ENCODE measurements at regions not wholly inside any gene's neighbourhood (a gene's known extent, or its start where the extent isn't known, plus 50 kb on each side); places are given as distances from the start of the nearest gene placed in this dataset.

DNA sequence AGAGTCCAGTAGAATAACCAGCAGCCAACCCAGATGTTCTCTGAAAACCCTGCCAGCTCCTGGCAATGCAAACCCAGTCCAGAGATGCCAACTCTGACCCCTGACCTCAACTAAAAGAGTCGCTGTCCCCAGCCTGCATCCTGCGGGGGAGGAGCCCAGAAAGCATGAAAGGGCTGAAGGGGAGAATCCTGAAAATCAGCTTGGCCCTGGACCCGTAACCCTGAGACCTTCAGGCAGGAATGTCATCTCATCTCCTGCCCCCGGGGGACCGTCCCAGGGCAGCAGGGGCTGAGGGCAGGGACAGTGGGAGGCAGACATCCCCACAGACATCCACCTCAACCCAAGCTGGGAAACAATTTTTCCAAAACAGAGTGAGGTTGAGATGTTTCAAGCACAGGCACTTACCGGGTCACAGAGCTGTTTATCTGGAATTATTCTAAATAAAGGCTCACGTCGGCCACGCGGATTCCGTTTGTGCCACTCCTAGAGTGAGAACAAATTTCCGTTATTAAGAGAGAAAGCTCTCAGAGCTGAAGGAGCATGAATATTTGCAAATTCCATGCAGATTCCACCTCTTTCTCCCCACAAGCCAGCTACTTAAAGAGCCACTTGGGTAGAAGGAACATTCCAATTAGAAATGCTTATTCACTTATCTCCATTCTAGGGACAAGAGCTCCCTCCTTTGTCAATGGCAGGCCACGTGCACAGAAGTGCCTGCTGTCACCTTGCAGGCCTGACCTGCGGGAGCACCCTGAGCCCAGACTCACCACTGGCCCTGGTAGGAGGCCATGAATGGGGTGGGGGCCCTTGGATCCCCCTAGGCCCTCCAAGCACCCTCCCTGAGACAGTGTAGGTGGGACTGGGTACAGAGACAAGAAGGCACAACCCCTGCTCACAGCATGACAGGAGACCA lies 240.1 kb downstream of the NPHP4 start:
- Histone ChIP-seq H3K4me1 (ENCODE audit: control insufficient read depth, low read length) (no peaks in the 10 kb centered on the region), H3K27ac (ENCODE audit: low read depth, low read length) (no peak overlapping the region)

DNA sequence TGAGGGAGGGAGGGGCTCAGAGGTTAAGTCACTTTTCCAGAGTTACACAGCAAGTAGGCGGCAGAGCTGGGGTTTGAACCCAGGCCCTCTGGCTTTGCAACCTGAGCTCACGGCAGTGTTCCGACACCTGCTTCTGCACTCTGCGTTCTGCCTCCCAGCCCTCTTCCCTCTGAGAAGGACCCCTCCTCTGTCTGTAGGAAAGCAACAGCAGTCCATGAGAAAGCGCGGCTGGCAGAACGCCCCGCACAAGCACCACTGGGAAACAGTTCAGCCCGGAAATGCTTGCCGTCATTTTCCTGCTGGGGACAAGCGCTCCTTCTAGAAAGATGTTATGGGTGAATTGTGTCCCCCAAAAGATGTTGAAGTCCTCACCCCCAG lies 241.1 kb downstream of the NPHP4 start:
- no peaks in the 10 kb centered on the region for H3K9me2 ChIP-seq (replicated peaks; ENCODE audit: control insufficient read depth, low read length)
- no peak for TF ChIP-seq EZH2phosphoT487 (IDR thresholded peaks at IDR 0.05; ENCODE audit: borderline replicate concordance, low read length)
- TF ChIP-seq, protein P1, sequence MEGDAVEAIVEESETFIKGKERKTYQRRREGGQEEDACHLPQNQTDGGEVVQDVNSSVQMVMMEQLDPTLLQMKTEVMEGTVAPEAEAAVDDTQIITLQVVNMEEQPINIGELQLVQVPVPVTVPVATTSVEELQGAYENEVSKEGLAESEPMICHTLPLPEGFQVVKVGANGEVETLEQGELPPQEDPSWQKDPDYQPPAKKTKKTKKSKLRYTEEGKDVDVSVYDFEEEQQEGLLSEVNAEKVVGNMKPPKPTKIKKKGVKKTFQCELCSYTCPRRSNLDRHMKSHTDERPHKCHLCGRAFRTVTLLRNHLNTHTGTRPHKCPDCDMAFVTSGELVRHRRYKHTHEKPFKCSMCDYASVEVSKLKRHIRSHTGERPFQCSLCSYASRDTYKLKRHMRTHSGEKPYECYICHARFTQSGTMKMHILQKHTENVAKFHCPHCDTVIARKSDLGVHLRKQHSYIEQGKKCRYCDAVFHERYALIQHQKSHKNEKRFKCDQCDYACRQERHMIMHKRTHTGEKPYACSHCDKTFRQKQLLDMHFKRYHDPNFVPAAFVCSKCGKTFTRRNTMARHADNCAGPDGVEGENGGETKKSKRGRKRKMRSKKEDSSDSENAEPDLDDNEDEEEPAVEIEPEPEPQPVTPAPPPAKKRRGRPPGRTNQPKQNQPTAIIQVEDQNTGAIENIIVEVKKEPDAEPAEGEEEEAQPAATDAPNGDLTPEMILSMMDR (IDR thresholded peaks at IDR 0.05; ENCODE audit: low read depth, low read length, poor library complexity, severe bottlenecking): no peak
- H3K79me2 ChIP-seq (ENCODE audit: control insufficient read depth, low read length): no peaks in the 10 kb centered on the region
- H3K9me3 ChIP-seq (ENCODE audit: control insufficient read depth, insufficient read depth, low read length): no peaks in the 10 kb centered on the region
- no peak overlapping the region for H3K27ac ChIP-seq (ENCODE audit: low read depth, low read length)
- no peaks in the 10 kb centered on the region for H3F3A ChIP-seq (ENCODE audit: control insufficient read depth, insufficient read depth)
- no peaks in the 10 kb centered on the region for H3K36me3 ChIP-seq (ENCODE audit: control insufficient read depth, low read length)
- no peaks in the 10 kb centered on the region for H3K4me1 ChIP-seq (ENCODE audit: control insufficient read depth, low read length)
- H4K20me1 ChIP-seq (ENCODE audit: control insufficient read depth, insufficient read depth, low read depth, low read length): no peaks in the 10 kb centered on the region
- H3K4me3 ChIP-seq (ENCODE audit: low read length): no peak overlapping the region
- H3K27me3 ChIP-seq (ENCODE audit: control insufficient read depth, low read length): no peaks in the 10 kb centered on the region
- no peak overlapping the region for H3K4me2 ChIP-seq (ENCODE audit: low read length)

More for the DNA sequence above, 240.1 kb downstream of the NPHP4 start:
- no peaks in the 10 kb centered on the region for H3K36me3 ChIP-seq (ENCODE audit: control insufficient read depth, low read length)
- H3K27me3 ChIP-seq (ENCODE audit: control insufficient read depth, low read length): no peaks in the 10 kb centered on the region
- no peaks in the 10 kb centered on the region for H3K9me2 ChIP-seq (replicated peaks; ENCODE audit: control insufficient read depth, low read length)
- TF ChIP-seq, protein P1 (IDR thresholded peaks at IDR 0.05; ENCODE audit: low read depth, low read length, poor library complexity, severe bottlenecking): no peak
- TF ChIP-seq EZH2phosphoT487 (IDR thresholded peaks at IDR 0.05; ENCODE audit: borderline replicate concordance, low read length): no peak
- H3K9me3 ChIP-seq (ENCODE audit: control insufficient read depth, insufficient read depth, low read length): no peaks in the 10 kb centered on the region
- H3K4me2 ChIP-seq (ENCODE audit: low read length): no peak overlapping the region
- H4K20me1 ChIP-seq (ENCODE audit: control insufficient read depth, insufficient read depth, low read depth, low read length): no peaks in the 10 kb centered on the region
- no peak overlapping the region for H3K4me3 ChIP-seq (ENCODE audit: low read length)
- H3K79me2 ChIP-seq (ENCODE audit: control insufficient read depth, low read length): no peaks in the 10 kb centered on the region
- no peaks in the 10 kb centered on the region for H3F3A ChIP-seq (ENCODE audit: control insufficient read depth, insufficient read depth)

DNA sequence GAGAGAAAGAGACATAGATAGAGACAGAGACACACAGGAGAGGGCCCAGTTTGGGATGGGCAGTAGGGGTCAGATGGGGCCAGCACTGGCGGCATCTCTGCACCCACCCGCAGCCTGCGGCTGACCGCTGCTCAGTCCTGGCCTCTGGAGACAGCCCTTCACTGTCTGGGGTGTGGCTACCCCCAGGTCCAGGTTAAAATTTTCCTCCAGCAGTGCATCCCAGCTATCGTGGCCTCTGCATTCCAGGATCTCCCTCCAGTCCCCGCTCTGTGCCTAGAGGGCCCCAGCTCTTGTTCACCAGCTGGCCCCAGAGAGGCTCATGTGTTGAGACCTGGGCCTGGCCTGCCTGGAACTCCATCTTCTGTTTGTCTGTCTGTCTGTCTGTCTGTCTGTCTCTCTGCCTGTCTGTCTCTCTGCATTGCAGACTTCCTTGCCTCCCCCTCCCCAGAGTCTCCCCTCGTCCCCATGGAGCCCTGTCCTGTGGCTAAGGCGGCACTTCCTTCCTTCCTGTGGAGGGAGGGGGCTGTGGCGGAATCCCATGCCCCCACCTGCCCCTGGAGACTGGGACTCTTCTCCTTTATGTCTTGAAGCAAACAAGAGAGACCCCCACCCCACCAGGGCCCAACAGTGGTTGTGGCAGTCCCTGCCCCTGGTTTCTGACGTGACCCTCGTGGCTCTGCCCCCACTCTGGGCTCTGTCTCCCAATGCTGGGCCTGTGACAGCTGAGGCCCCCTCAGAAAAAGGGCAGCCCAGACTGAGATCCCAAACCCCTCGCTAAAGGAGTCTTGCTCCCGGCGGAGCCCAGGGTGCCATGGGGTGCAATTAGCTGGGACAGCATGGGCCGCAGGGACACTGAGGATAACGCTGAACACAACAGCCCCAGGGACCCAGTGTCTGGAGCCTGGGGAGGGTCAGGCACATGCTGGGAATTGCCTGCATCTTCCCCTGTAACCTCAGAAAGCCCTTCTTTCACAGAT lies 241.8 kb downstream of the NPHP4 start:
- H3K27ac ChIP-seq (ENCODE audit: low read depth, low read length): no peak overlapping the region
- no peak overlapping the region for H3K4me3 ChIP-seq (ENCODE audit: low read length)
- no peaks in the 10 kb centered on the region for H3K9me3 ChIP-seq (ENCODE audit: control insufficient read depth, insufficient read depth, low read length)
- H3F3A ChIP-seq (ENCODE audit: control insufficient read depth, insufficient read depth): no peaks in the 10 kb centered on the region
- H3K36me3 ChIP-seq (ENCODE audit: control insufficient read depth, low read length): no peaks in the 10 kb centered on the region
- H3K4me2 ChIP-seq (ENCODE audit: low read length): no peak overlapping the region
- no peaks in the 10 kb centered on the region for H3K79me2 ChIP-seq (ENCODE audit: control insufficient read depth, low read length)
- no peaks in the 10 kb centered on the region for H3K27me3 ChIP-seq (ENCODE audit: control insufficient read depth, low read length)
- no peak for TF ChIP-seq EZH2phosphoT487 (IDR thresholded peaks at IDR 0.05; ENCODE audit: borderline replicate concordance, low read length)
- TF ChIP-seq, protein P1 (IDR thresholded peaks at IDR 0.05; ENCODE audit: low read depth, low read length, poor library complexity, severe bottlenecking): no peak
- H3K9me2 ChIP-seq (replicated peaks; ENCODE audit: control insufficient read depth, low read length): no peaks in the 10 kb centered on the region
- H4K20me1 ChIP-seq (ENCODE audit: control insufficient read depth, insufficient read depth, low read depth, low read length): no peaks in the 10 kb centered on the region
- H3K4me1 ChIP-seq (ENCODE audit: control insufficient read depth, low read length): no peaks in the 10 kb centered on the region

Data from DOHH2 (cell line).